IMR-90 (cell line): ENCODE measurements at regions not wholly inside any gene's neighbourhood (a gene's known extent, or its start where the extent isn't known, plus 50 kb on each side); places are given as distances from the start of the nearest gene placed in this dataset.

ENCODE experiments used
- ATAC-seq: fragments of 200-7000 bp; cut with Tn5 transposase; 2 replicates; pipeline ENCODE4 v1.9.1; 2020; ENCODE audit warnings: low read depth, mild to moderate bottlenecking, moderate library complexity
- BruUV-seq: library from RNA; stranded (reverse); fragments of 400-500 nt; replicated peaks from 2 replicates; lab custom pipeline; 2021; lab: Mats Ljungman, UMichigan
- CTCF ChIA-PET: fragments of 300-600 bp; formaldehyde crosslinking; extraction: SDS; loops from one replicate; lab custom pipeline; 2021; ENCODE audit warnings: antibody characterized with exemption; lab: Yijun Ruan, JAX
- POLR2A ChIA-PET: fragments of 300-600 bp; sonication (Branson Sonifier 250); formaldehyde crosslinking; loops from one replicate; lab custom pipeline; 2022; ENCODE audit warnings: antibody characterized with exemption; ENCODE audit not compliant: unreplicated experiment; lab: Charles Lee
- DNase-seq: peaks from one replicate; pipeline ENCODE4 v3.0.0; 2013
- H2AFZ ChIP-seq: replicated peaks from 2 replicates; pipeline ENCODE3; 2013; ENCODE audit warnings: low read length, mild to moderate bottlenecking; ENCODE audit not compliant: poor library complexity
- H2AK5ac ChIP-seq: 2 replicates; pipeline ENCODE4 v1.6.1; 2013; ENCODE audit warnings: low read depth, low read length, inconsistent platforms
- H2AK9ac ChIP-seq: replicated peaks from 2 replicates; pipeline ENCODE3; 2013; ENCODE audit warnings: mild to moderate bottlenecking, low read depth, low read length, moderate library complexity; ENCODE audit not compliant: poor library complexity
- H2BK120ac ChIP-seq: 2 replicates; pipeline ENCODE4 v1.6.1; 2013; ENCODE audit warnings: low read depth, low read length, inconsistent platforms
- H2BK15ac ChIP-seq: 3 replicates; pipeline ENCODE4 v1.6.1; 2013; ENCODE audit warnings: low read depth, low read length, inconsistent platforms
- H2BK20ac ChIP-seq: 2 replicates; pipeline ENCODE4 v1.6.1; 2013; ENCODE audit warnings: low read depth, mild to moderate bottlenecking, inconsistent platforms, low read length, moderate library complexity
- H2BK5ac ChIP-seq: 2 replicates; pipeline ENCODE4 v1.6.1; 2013; ENCODE audit warnings: mild to moderate bottlenecking, low read depth, low read length, inconsistent platforms; ENCODE audit not compliant: poor library complexity, severe bottlenecking
- H3K14ac ChIP-seq: replicated peaks from 2 replicates; pipeline ENCODE4 v1.6.1; 2013; ENCODE audit warnings: low read depth, low read length, inconsistent platforms
- H3K18ac ChIP-seq: 2 replicates; pipeline ENCODE4 v1.6.1; 2013; ENCODE audit warnings: low read depth, low read length, control low read depth
- H3K23ac ChIP-seq: 2 replicates; pipeline ENCODE4 v1.6.1; 2013; ENCODE audit warnings: low read depth, low read length, inconsistent platforms
- H3K27ac ChIP-seq: 2 replicates; pipeline ENCODE4 v1.5.1; 2013; ENCODE audit warnings: mild to moderate bottlenecking, control low read depth, low read length; ENCODE audit not compliant: insufficient read depth
- H3K27me3 ChIP-seq: 2 replicates; pipeline ENCODE4 v1.6.1; 2013; ENCODE audit warnings: low read length; ENCODE audit not compliant: control insufficient read depth, insufficient read depth
- H3K36me3 ChIP-seq: 2 replicates; pipeline ENCODE4 v1.6.1; 2013; ENCODE audit warnings: low read length, mixed read lengths; ENCODE audit not compliant: control insufficient read depth, insufficient read depth
- H3K4ac ChIP-seq: 2 replicates; pipeline ENCODE4 v1.6.1; 2013; ENCODE audit warnings: low read depth, low read length, inconsistent platforms
- H3K4me1 ChIP-seq: 2 replicates; pipeline ENCODE4 v1.6.1; 2013; ENCODE audit warnings: low read length, mixed read lengths; ENCODE audit not compliant: control insufficient read depth, insufficient read depth
- H3K4me2 ChIP-seq: 2 replicates; pipeline ENCODE4 v1.6.1; 2013; ENCODE audit warnings: low read depth, mild to moderate bottlenecking, control low read depth, low read length, moderate library complexity
- H3K4me3 ChIP-seq: 2 replicates; pipeline ENCODE4 v1.5.1; 2013; ENCODE audit warnings: low read depth, mild to moderate bottlenecking, control low read depth, low read length, moderate library complexity; ENCODE audit not compliant: insufficient read depth
- H3K56ac ChIP-seq: 2 replicates; pipeline ENCODE4 v1.6.1; 2013; ENCODE audit warnings: low read length, inconsistent platforms; ENCODE audit not compliant: insufficient read depth; ENCODE audit errors: extremely low read depth
- H3K79me1 ChIP-seq, 2 experiments: 2 replicates each; pipeline ENCODE4 v1.6.1; 2013; ENCODE audit warnings: low read length in 2 of 2, inconsistent platforms in 1 of 2, low read depth in 1 of 2
- H3K9ac ChIP-seq: 2 replicates; pipeline ENCODE4 v1.6.1; 2013; ENCODE audit warnings: low read depth, low read length, control low read depth
- H3K9me1 ChIP-seq: 2 replicates; pipeline ENCODE4 v1.6.1; 2013; ENCODE audit warnings: low read length, inconsistent platforms; ENCODE audit not compliant: insufficient read depth
- H3K9me3 ChIP-seq: 2 replicates; pipeline ENCODE4 v1.6.1; 2013; ENCODE audit warnings: low read length; ENCODE audit not compliant: control insufficient read depth, insufficient read depth
- H4K20me1 ChIP-seq: 2 replicates; pipeline ENCODE4 v1.6.1; 2013; ENCODE audit warnings: low read length, inconsistent platforms; ENCODE audit not compliant: insufficient read depth
- H4K5ac ChIP-seq: 2 replicates; pipeline ENCODE4 v1.6.1; 2013; ENCODE audit warnings: mild to moderate bottlenecking, low read depth, low read length, control low read depth
- H4K8ac ChIP-seq, 2 experiments: 2 replicates each; pipeline ENCODE4 v1.6.1; 2013; ENCODE audit warnings: low read depth in 2 of 2, low read length in 2 of 2, control low read depth in 1 of 2, inconsistent platforms in 1 of 2
- H4K91ac ChIP-seq: 2 replicates; pipeline ENCODE4 v1.6.1; 2013; ENCODE audit warnings: low read depth, low read length, inconsistent platforms; ENCODE audit not compliant: insufficient read depth
- BHLHE40 ChIP-seq: fragments of 150-350 bp; IDR thresholded peaks from 2 replicates; pipeline ENCODE4 v1.6.1; 2016; ENCODE audit warnings: mild to moderate bottlenecking, low read depth, low read length
- CEBPB ChIP-seq: IDR thresholded peaks from 2 replicates; pipeline ENCODE4 v1.6.1; 2012; ENCODE audit warnings: low read depth, low read length, improper control_type of control experiment
- CHD1 ChIP-seq: IDR thresholded peaks from 2 replicates; pipeline ENCODE4 v1.6.1; 2012; ENCODE audit warnings: low read depth, low read length, improper control_type of control experiment
- FOS ChIP-seq: fragments of 150-350 bp; IDR thresholded peaks from 2 replicates; pipeline ENCODE4 v1.6.1; 2016; ENCODE audit warnings: low read depth, low read length
- MAFK ChIP-seq: IDR thresholded peaks from 2 replicates; pipeline ENCODE4 v1.6.1; 2012; ENCODE audit warnings: low read depth, low read length, improper control_type of control experiment
- MAZ ChIP-seq: IDR thresholded peaks from 2 replicates; pipeline ENCODE4 v1.6.1; 2012; ENCODE audit warnings: low read depth, mild to moderate bottlenecking, low read length, improper control_type of control experiment, moderate library complexity, borderline replicate concordance
- MXI1 ChIP-seq: IDR thresholded peaks from 2 replicates; pipeline ENCODE4 v1.6.1; 2012; ENCODE audit warnings: low read depth, mild to moderate bottlenecking, low read length, moderate library complexity, borderline replicate concordance
- NFE2L2 ChIP-seq: fragments of 150-350 bp; IDR thresholded peaks from 2 replicates; pipeline ENCODE4 v1.6.1; 2016; ENCODE audit warnings: low read depth, mild to moderate bottlenecking, low read length
- POLR2A ChIP-seq: IDR thresholded peaks from 2 replicates; pipeline ENCODE4 v1.6.1; 2012; ENCODE audit warnings: mild to moderate bottlenecking, low read depth, low read length
- RAD21 ChIP-seq: IDR thresholded peaks from 2 replicates; pipeline ENCODE4 v1.6.1; 2012; ENCODE audit warnings: low read length, improper control_type of control experiment
- RCOR1 ChIP-seq: IDR thresholded peaks from 2 replicates; pipeline ENCODE4 v1.6.1; 2012; ENCODE audit warnings: mild to moderate bottlenecking, low read length, improper control_type of control experiment; ENCODE audit not compliant: insufficient replicate concordance
- RFX5 ChIP-seq: IDR thresholded peaks from 2 replicates; pipeline ENCODE4 v1.8.0; 2012; ENCODE audit warnings: low read depth, mild to moderate bottlenecking, low read length, moderate library complexity
- SMC3 ChIP-seq: fragments of 150-350 bp; IDR thresholded peaks from 2 replicates; pipeline ENCODE4 v1.6.1; 2016; ENCODE audit warnings: low read depth, mild to moderate bottlenecking, antibody characterized with exemption, low read length, moderate library complexity
- WGBS, 2 experiments: methylation state at CpG; one replicate each; pipeline versions ENCODE4 v1.1.5 to v1.1.7; 2013; ENCODE audit warnings: missing lambda C conversion rate in 2 of 2; ENCODE audit not compliant: insufficient read length in 1 of 2; ENCODE audit errors: extremely low coverage in 2 of 2; 5-methylcytosine and 5-hydroxymethylcytosine counted together
- dilution Hi-C: fragments of 300-500 bp; cut with HindIII; formaldehyde crosslinking; loops from one replicate; pipeline ENCODE4 v1.14.3; 2018; ENCODE audit warnings: low sequenced_read_pairs; ENCODE audit not compliant: unreplicated experiment
- in situ Hi-C: fragments of 300-500 bp; cut with MboI; formaldehyde crosslinking; loops from 3 replicates; pipeline ENCODE4 v1.14.3; 2019; ENCODE audit warnings: low sequenced_read_pairs, inconsistent platforms, mixed read lengths
- intact Hi-C: fragments of 100-400 bp; cut with micrococcal nuclease; formaldehyde crosslinking; loops from 2 replicates; pipeline ENCODE4 v1.10.0; 2022
- TF ChIP-seq, protein P1 (sequence below): conservative IDR thresholded peaks from 2 replicates; pipeline ENCODE4 v1.5.1; 2012; ENCODE audit warnings: mild to moderate bottlenecking, low read depth, low read length, improper control_type of control experiment
- TF ChIP-seq, protein P2 (sequence below): fragments of 150-350 bp; IDR thresholded peaks from 2 replicates; pipeline ENCODE4 v1.6.1; 2016; ENCODE audit warnings: low read depth, mild to moderate bottlenecking, low read length, moderate library complexity, borderline replicate concordance
- TF ChIP-seq, protein P3 (sequence below): fragments of 150-350 bp; IDR thresholded peaks from 2 replicates; pipeline ENCODE4 v1.6.1; 2017; ENCODE audit warnings: mild to moderate bottlenecking, antibody characterized with exemption, low read length, low read depth

DNA sequence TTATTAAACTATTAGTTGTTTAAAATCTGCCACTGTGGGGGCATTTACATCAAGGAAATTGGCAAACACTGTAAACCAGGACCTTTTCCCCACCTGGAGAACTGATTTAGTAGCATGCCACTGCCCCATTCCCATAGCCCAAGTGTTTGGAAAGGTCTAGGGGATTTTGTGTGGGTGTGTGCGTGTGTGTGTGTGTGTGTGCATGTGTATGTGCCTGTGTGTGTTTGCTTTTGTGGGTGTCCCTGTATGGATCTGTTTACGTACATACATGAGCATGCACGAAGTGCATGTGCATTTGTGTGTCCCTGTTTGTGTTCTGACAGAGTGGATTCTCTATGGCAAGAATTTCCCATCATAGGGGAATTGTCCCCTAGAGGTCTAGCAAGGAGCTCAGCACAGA is 62.7 kb upstream of the LMO1 start:
- no peak overlapping the region for H2BK120ac ChIP-seq
- intact Hi-C loops, result no loop called here

More for the DNA sequence above, 62.7 kb upstream of the LMO1 start:
- BruUV-seq, result no TSS peak
- 50% methylated on average over 1 of the region's 3 CpGs; no CpG with 5 or more reads in 1 of the 2 experiments for WGBS, 2 experiments
- Histone ChIP-seq H3K4me2 (no peak overlapping the region), H3K23ac (no peak overlapping the region), H3K18ac (no peak overlapping the region), H3K56ac (no peak overlapping the region), H3K9me1 (no peaks in the 10 kb centered on the region), H3K4me1 (peaks cover 3% of the 10 kb centered on the region; the same call in 1 of the 2 replicates), H3K9me3 (no peaks in the 10 kb centered on the region), H4K8ac (no peak overlapping the region), H3K4ac (no peak overlapping the region), H4K91ac (no peak overlapping the region), H4K5ac (no peak overlapping the region), H2BK20ac (no peak overlapping the region), H3K27ac (no peak overlapping the region), H2BK5ac (no peak overlapping the region), H3K9ac (no peak overlapping the region), H2AK5ac (no peak overlapping the region), H3K36me3 (no peaks in the 10 kb centered on the region), H3K4me3 (no peak overlapping the region), H3K79me1 (no peaks in the 10 kb centered on the region), H4K20me1 (no peaks in the 10 kb centered on the region), H2AK9ac (no peak overlapping the region), H2BK15ac (no peak overlapping the region), H3K14ac (no peak overlapping the region), H3K27me3 (peaks cover 15% of the 10 kb centered on the region), H2AFZ (no peak overlapping the region)
- dilution Hi-C loops (no loop called here), in situ Hi-C loops (no loop called here)
- DNase-seq (no peak), ATAC-seq (no peak)
- CTCF ChIA-PET, result no interaction called here
- TF ChIP-seq CHD1, result no peak
- no peak for TF ChIP-seq POLR2A
- TF ChIP-seq RFX5, result no peak
- TF ChIP-seq, protein P1, sequence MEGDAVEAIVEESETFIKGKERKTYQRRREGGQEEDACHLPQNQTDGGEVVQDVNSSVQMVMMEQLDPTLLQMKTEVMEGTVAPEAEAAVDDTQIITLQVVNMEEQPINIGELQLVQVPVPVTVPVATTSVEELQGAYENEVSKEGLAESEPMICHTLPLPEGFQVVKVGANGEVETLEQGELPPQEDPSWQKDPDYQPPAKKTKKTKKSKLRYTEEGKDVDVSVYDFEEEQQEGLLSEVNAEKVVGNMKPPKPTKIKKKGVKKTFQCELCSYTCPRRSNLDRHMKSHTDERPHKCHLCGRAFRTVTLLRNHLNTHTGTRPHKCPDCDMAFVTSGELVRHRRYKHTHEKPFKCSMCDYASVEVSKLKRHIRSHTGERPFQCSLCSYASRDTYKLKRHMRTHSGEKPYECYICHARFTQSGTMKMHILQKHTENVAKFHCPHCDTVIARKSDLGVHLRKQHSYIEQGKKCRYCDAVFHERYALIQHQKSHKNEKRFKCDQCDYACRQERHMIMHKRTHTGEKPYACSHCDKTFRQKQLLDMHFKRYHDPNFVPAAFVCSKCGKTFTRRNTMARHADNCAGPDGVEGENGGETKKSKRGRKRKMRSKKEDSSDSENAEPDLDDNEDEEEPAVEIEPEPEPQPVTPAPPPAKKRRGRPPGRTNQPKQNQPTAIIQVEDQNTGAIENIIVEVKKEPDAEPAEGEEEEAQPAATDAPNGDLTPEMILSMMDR, result no peak
- no peak for TF ChIP-seq SMC3
- no peak for TF ChIP-seq MAFK
- TF ChIP-seq, protein P2, sequence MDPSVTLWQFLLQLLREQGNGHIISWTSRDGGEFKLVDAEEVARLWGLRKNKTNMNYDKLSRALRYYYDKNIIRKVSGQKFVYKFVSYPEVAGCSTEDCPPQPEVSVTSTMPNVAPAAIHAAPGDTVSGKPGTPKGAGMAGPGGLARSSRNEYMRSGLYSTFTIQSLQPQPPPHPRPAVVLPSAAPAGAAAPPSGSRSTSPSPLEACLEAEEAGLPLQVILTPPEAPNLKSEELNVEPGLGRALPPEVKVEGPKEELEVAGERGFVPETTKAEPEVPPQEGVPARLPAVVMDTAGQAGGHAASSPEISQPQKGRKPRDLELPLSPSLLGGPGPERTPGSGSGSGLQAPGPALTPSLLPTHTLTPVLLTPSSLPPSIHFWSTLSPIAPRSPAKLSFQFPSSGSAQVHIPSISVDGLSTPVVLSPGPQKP, result no peak
- no peak for TF ChIP-seq MXI1
- TF ChIP-seq, protein P3, sequence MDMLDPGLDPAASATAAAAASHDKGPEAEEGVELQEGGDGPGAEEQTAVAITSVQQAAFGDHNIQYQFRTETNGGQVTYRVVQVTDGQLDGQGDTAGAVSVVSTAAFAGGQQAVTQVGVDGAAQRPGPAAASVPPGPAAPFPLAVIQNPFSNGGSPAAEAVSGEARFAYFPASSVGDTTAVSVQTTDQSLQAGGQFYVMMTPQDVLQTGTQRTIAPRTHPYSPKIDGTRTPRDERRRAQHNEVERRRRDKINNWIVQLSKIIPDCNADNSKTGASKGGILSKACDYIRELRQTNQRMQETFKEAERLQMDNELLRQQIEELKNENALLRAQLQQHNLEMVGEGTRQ, result no peak
- TF ChIP-seq RAD21, result no peak
- TF ChIP-seq NFE2L2, result no peak
- no peak for TF ChIP-seq FOS
- TF ChIP-seq RCOR1, result no peak
- no peak for TF ChIP-seq BHLHE40
- no peak for TF ChIP-seq MAZ
- TF ChIP-seq CEBPB, result no peak
- POLR2A ChIA-PET, result no interaction called here
